ENCODE measurements at regions not wholly inside any gene's neighbourhood (a gene's known extent, or its start where the extent isn't known, plus 50 kb on each side); places are given as distances from the start of the nearest gene placed in this dataset.

DNA sequence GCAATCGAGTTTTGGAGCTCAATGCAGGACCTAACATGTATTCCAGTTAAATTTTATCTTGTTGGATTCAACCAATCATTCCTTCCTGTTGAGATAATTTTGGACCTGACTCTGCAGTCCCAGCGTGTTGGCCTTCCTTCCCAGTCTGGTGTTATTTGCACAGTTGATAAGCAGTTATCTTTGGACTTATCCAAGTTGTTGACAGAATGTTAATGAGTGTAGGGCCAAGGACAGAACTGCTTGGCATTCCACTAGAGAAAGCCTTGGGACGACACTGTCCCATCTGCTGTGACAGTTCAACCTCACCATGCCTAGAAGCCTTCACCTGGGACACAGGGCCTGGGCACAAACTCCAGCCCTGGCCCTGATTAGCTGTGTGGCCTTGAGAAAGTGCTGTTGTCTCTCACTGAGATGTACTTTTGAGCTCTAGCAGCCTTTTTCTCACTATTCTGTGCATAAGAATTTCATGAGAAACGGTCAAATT is 104.1 kb upstream of the SLC25A33 start (continued):
- TF ChIP-seq, protein P1, sequence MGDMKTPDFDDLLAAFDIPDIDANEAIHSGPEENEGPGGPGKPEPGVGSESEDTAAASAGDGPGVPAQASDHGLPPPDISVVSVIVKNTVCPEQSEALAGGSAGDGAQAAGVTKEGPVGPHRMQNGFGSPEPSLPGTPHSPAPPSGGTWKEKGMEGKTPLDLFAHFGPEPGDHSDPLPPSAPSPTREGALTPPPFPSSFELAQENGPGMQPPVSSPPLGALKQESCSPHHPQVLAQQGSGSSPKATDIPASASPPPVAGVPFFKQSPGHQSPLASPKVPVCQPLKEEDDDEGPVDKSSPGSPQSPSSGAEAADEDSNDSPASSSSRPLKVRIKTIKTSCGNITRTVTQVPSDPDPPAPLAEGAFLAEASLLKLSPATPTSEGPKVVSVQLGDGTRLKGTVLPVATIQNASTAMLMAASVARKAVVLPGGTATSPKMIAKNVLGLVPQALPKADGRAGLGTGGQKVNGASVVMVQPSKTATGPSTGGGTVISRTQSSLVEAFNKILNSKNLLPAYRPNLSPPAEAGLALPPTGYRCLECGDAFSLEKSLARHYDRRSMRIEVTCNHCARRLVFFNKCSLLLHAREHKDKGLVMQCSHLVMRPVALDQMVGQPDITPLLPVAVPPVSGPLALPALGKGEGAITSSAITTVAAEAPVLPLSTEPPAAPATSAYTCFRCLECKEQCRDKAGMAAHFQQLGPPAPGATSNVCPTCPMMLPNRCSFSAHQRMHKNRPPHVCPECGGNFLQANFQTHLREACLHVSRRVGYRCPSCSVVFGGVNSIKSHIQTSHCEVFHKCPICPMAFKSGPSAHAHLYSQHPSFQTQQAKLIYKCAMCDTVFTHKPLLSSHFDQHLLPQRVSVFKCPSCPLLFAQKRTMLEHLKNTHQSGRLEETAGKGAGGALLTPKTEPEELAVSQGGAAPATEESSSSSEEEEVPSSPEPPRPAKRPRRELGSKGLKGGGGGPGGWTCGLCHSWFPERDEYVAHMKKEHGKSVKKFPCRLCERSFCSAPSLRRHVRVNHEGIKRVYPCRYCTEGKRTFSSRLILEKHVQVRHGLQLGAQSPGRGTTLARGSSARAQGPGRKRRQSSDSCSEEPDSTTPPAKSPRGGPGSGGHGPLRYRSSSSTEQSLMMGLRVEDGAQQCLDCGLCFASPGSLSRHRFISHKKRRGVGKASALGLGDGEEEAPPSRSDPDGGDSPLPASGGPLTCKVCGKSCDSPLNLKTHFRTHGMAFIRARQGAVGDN (CRISPR knock-in tag; IDR thresholded peaks at IDR 0.05) = no peak; the same call in 1 of the 2 replicates
- TF ChIP-seq ZNF441 (CRISPR knock-in tag; IDR thresholded peaks at IDR 0.05; ENCODE audit: borderline replicate concordance) = no peak; the same call in 1 of the 2 replicates
- TF ChIP-seq CCDC6 (CRISPR knock-in tag; IDR thresholded peaks at IDR 0.05) = no peak
- TF ChIP-seq ZNF530 (CRISPR knock-in tag; IDR thresholded peaks at IDR 0.05; ENCODE audit: low read depth) = no peak
- TF ChIP-seq, protein P2, sequence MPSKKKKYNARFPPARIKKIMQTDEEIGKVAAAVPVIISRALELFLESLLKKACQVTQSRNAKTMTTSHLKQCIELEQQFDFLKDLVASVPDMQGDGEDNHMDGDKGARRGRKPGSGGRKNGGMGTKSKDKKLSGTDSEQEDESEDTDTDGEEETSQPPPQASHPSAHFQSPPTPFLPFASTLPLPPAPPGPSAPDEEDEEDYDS (CRISPR knock-in tag; IDR thresholded peaks at IDR 0.05) = peak; percentile 48
- TF ChIP-seq ELF3 (CRISPR knock-in tag; IDR thresholded peaks at IDR 0.05) = peak; percentile 79
- TF ChIP-seq ZNF317 (CRISPR knock-in tag; IDR thresholded peaks at IDR 0.05) = 0 out of 2 replicates have a peak, but pooled peaks have one; percentile 28
- TF ChIP-seq, protein P3, sequence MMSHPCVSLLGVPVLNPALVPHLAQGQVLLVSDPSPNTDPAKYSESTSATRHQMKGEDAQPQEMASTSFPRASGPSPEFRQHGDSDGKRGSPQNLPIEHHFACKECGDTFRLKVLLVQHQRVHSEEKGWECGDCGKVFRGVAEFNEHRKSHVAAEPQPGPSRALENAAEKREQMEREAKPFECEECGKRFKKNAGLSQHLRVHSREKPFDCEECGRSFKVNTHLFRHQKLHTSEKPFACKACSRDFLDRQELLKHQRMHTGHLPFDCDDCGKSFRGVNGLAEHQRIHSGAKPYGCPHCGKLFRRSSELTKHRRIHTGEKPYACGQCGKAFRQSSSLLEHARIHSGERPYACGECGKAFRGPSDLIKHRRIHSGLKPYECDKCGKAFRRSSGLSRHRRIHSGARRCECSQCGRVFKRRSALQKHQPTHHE (CRISPR knock-in tag; IDR thresholded peaks at IDR 0.05; ENCODE audit: borderline replicate concordance) = peak; percentile 37; the same call in 1 of the 2 replicates
- TF ChIP-seq SOX6 (IDR thresholded peaks at IDR 0.05) = no peak
- peak; percentile 92 for TF ChIP-seq SOX6 (CRISPR knock-in tag; IDR thresholded peaks at IDR 0.05)
- TF ChIP-seq EHMT2 (IDR thresholded peaks at IDR 0.05; ENCODE audit: borderline replicate concordance, low read depth, low read length) = peak; percentile 68; the same call in 1 of the 2 replicates
- no peak for TF ChIP-seq MTF1 (CRISPR knock-in tag; IDR thresholded peaks at IDR 0.05)
- TF ChIP-seq ZNF337 (CRISPR knock-in tag; IDR thresholded peaks at IDR 0.05; ENCODE audit: borderline replicate concordance, low read depth) = no peak
- peak; percentile 46; the same call in 1 of the 2 replicates for TF ChIP-seq REPIN1 (CRISPR knock-in tag; IDR thresholded peaks at IDR 0.05; ENCODE audit: borderline replicate concordance, low read depth)
- TF ChIP-seq RCOR2 (CRISPR knock-in tag; IDR thresholded peaks at IDR 0.05) = peak; percentile 84
- TF ChIP-seq ZNF562 (CRISPR knock-in tag; IDR thresholded peaks at IDR 0.05; ENCODE audit: borderline replicate concordance) = no peak
- no peak for TF ChIP-seq IKZF1 (IDR thresholded peaks at IDR 0.05)
- no peak for TF ChIP-seq ZNF850 (CRISPR knock-in tag; conservative IDR thresholded peaks at IDR 0.05)
- TF ChIP-seq, protein P4, sequence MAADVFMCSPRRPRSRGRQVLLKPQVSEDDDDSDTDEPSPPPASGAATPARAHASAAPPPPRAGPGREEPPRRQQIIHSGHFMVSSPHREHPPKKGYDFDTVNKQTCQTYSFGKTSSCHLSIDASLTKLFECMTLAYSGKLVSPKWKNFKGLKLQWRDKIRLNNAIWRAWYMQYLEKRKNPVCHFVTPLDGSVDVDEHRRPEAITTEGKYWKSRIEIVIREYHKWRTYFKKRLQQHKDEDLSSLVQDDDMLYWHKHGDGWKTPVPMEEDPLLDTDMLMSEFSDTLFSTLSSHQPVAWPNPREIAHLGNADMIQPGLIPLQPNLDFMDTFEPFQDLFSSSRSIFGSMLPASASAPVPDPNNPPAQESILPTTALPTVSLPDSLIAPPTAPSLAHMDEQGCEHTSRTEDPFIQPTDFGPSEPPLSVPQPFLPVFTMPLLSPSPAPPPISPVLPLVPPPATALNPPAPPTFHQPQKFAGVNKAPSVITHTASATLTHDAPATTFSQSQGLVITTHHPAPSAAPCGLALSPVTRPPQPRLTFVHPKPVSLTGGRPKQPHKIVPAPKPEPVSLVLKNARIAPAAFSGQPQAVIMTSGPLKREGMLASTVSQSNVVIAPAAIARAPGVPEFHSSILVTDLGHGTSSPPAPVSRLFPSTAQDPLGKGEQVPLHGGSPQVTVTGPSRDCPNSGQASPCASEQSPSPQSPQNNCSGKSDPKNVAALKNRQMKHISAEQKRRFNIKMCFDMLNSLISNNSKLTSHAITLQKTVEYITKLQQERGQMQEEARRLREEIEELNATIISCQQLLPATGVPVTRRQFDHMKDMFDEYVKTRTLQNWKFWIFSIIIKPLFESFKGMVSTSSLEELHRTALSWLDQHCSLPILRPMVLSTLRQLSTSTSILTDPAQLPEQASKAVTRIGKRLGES (CRISPR knock-in tag; IDR thresholded peaks at IDR 0.05; ENCODE audit: borderline replicate concordance) = no peak
- no peak for TF ChIP-seq NR3C1 (CRISPR knock-in tag; IDR thresholded peaks at IDR 0.05)
- TF ChIP-seq ZNF234 (CRISPR knock-in tag; conservative IDR thresholded peaks at IDR 0.05) = no peak
- no peak for TF ChIP-seq HIVEP1 (CRISPR knock-in tag; IDR thresholded peaks at IDR 0.05)
- peak; percentile 98 for TF ChIP-seq FOXO1 (CRISPR knock-in tag; IDR thresholded peaks at IDR 0.05)
- no peak for TF ChIP-seq ZBTB42 (CRISPR knock-in tag; IDR thresholded peaks at IDR 0.05)
